IMR-90 (cell line): ENCODE measurements at regions not wholly inside any gene's neighbourhood (a gene's known extent, or its start where the extent isn't known, plus 50 kb on each side); places are given as distances from the start of the nearest gene placed in this dataset.

Source experiments
- ATAC-seq: fragments of 200-7000 bp; cut with Tn5 transposase; 2 replicates; pipeline ENCODE4 v1.9.1; 2020; ENCODE audit warnings: low read depth, mild to moderate bottlenecking, moderate library complexity
- BruUV-seq: library from RNA; stranded (reverse); fragments of 400-500 nt; replicated peaks from 2 replicates; lab custom pipeline; 2021; lab: Mats Ljungman, UMichigan
- CTCF ChIA-PET: fragments of 300-600 bp; formaldehyde crosslinking; extraction: SDS; loops from one replicate; lab custom pipeline; 2021; ENCODE audit warnings: antibody characterized with exemption; lab: Yijun Ruan, JAX
- POLR2A ChIA-PET: fragments of 300-600 bp; sonication (Branson Sonifier 250); formaldehyde crosslinking; loops from one replicate; lab custom pipeline; 2022; ENCODE audit warnings: antibody characterized with exemption; ENCODE audit not compliant: unreplicated experiment; lab: Charles Lee
- DNase-seq: peaks from one replicate; pipeline ENCODE4 v3.0.0; 2013
- H2AFZ ChIP-seq: replicated peaks from 2 replicates; pipeline ENCODE3; 2013; ENCODE audit warnings: low read length, mild to moderate bottlenecking; ENCODE audit not compliant: poor library complexity
- H2AK5ac ChIP-seq: 2 replicates; pipeline ENCODE4 v1.6.1; 2013; ENCODE audit warnings: low read depth, low read length, inconsistent platforms
- H2AK9ac ChIP-seq: replicated peaks from 2 replicates; pipeline ENCODE3; 2013; ENCODE audit warnings: mild to moderate bottlenecking, low read depth, low read length, moderate library complexity; ENCODE audit not compliant: poor library complexity
- H2BK120ac ChIP-seq: 2 replicates; pipeline ENCODE4 v1.6.1; 2013; ENCODE audit warnings: low read depth, low read length, inconsistent platforms
- H2BK15ac ChIP-seq: 3 replicates; pipeline ENCODE4 v1.6.1; 2013; ENCODE audit warnings: low read depth, low read length, inconsistent platforms
- H2BK20ac ChIP-seq: 2 replicates; pipeline ENCODE4 v1.6.1; 2013; ENCODE audit warnings: low read depth, mild to moderate bottlenecking, inconsistent platforms, low read length, moderate library complexity
- H2BK5ac ChIP-seq: 2 replicates; pipeline ENCODE4 v1.6.1; 2013; ENCODE audit warnings: mild to moderate bottlenecking, low read depth, low read length, inconsistent platforms; ENCODE audit not compliant: poor library complexity, severe bottlenecking
- H3K14ac ChIP-seq: replicated peaks from 2 replicates; pipeline ENCODE4 v1.6.1; 2013; ENCODE audit warnings: low read depth, low read length, inconsistent platforms
- H3K18ac ChIP-seq: 2 replicates; pipeline ENCODE4 v1.6.1; 2013; ENCODE audit warnings: low read depth, low read length, control low read depth
- H3K23ac ChIP-seq: 2 replicates; pipeline ENCODE4 v1.6.1; 2013; ENCODE audit warnings: low read depth, low read length, inconsistent platforms
- H3K27ac ChIP-seq: 2 replicates; pipeline ENCODE4 v1.5.1; 2013; ENCODE audit warnings: mild to moderate bottlenecking, control low read depth, low read length; ENCODE audit not compliant: insufficient read depth
- H3K27me3 ChIP-seq: 2 replicates; pipeline ENCODE4 v1.6.1; 2013; ENCODE audit warnings: low read length; ENCODE audit not compliant: control insufficient read depth, insufficient read depth
- H3K36me3 ChIP-seq: 2 replicates; pipeline ENCODE4 v1.6.1; 2013; ENCODE audit warnings: low read length, mixed read lengths; ENCODE audit not compliant: control insufficient read depth, insufficient read depth
- H3K4ac ChIP-seq: 2 replicates; pipeline ENCODE4 v1.6.1; 2013; ENCODE audit warnings: low read depth, low read length, inconsistent platforms
- H3K4me1 ChIP-seq: 2 replicates; pipeline ENCODE4 v1.6.1; 2013; ENCODE audit warnings: low read length, mixed read lengths; ENCODE audit not compliant: control insufficient read depth, insufficient read depth
- H3K4me2 ChIP-seq: 2 replicates; pipeline ENCODE4 v1.6.1; 2013; ENCODE audit warnings: low read depth, mild to moderate bottlenecking, control low read depth, low read length, moderate library complexity
- H3K4me3 ChIP-seq: 2 replicates; pipeline ENCODE4 v1.5.1; 2013; ENCODE audit warnings: low read depth, mild to moderate bottlenecking, control low read depth, low read length, moderate library complexity; ENCODE audit not compliant: insufficient read depth
- H3K56ac ChIP-seq: 2 replicates; pipeline ENCODE4 v1.6.1; 2013; ENCODE audit warnings: low read length, inconsistent platforms; ENCODE audit not compliant: insufficient read depth; ENCODE audit errors: extremely low read depth
- H3K79me1 ChIP-seq, 2 experiments: 2 replicates each; pipeline ENCODE4 v1.6.1; 2013; ENCODE audit warnings: low read length in 2 of 2, inconsistent platforms in 1 of 2, low read depth in 1 of 2
- H3K9ac ChIP-seq: 2 replicates; pipeline ENCODE4 v1.6.1; 2013; ENCODE audit warnings: low read depth, low read length, control low read depth
- H3K9me1 ChIP-seq: 2 replicates; pipeline ENCODE4 v1.6.1; 2013; ENCODE audit warnings: low read length, inconsistent platforms; ENCODE audit not compliant: insufficient read depth
- H3K9me3 ChIP-seq: 2 replicates; pipeline ENCODE4 v1.6.1; 2013; ENCODE audit warnings: low read length; ENCODE audit not compliant: control insufficient read depth, insufficient read depth
- H4K20me1 ChIP-seq: 2 replicates; pipeline ENCODE4 v1.6.1; 2013; ENCODE audit warnings: low read length, inconsistent platforms; ENCODE audit not compliant: insufficient read depth
- H4K5ac ChIP-seq: 2 replicates; pipeline ENCODE4 v1.6.1; 2013; ENCODE audit warnings: mild to moderate bottlenecking, low read depth, low read length, control low read depth
- H4K8ac ChIP-seq, 2 experiments: 2 replicates each; pipeline ENCODE4 v1.6.1; 2013; ENCODE audit warnings: low read depth in 2 of 2, low read length in 2 of 2, control low read depth in 1 of 2, inconsistent platforms in 1 of 2
- H4K91ac ChIP-seq: 2 replicates; pipeline ENCODE4 v1.6.1; 2013; ENCODE audit warnings: low read depth, low read length, inconsistent platforms; ENCODE audit not compliant: insufficient read depth
- FOS ChIP-seq: fragments of 150-350 bp; IDR thresholded peaks from 2 replicates; pipeline ENCODE4 v1.6.1; 2016; ENCODE audit warnings: low read depth, low read length
- NFE2L2 ChIP-seq: fragments of 150-350 bp; IDR thresholded peaks from 2 replicates; pipeline ENCODE4 v1.6.1; 2016; ENCODE audit warnings: low read depth, mild to moderate bottlenecking, low read length
- RCOR1 ChIP-seq: IDR thresholded peaks from 2 replicates; pipeline ENCODE4 v1.6.1; 2012; ENCODE audit warnings: mild to moderate bottlenecking, low read length, improper control_type of control experiment; ENCODE audit not compliant: insufficient replicate concordance
- WGBS, 2 experiments: methylation state at CpG; one replicate each; pipeline versions ENCODE4 v1.1.5 to v1.1.7; 2013; ENCODE audit warnings: missing lambda C conversion rate in 2 of 2; ENCODE audit not compliant: insufficient read length in 1 of 2; ENCODE audit errors: extremely low coverage in 2 of 2; 5-methylcytosine and 5-hydroxymethylcytosine counted together
- dilution Hi-C: fragments of 300-500 bp; cut with HindIII; formaldehyde crosslinking; loops from one replicate; pipeline ENCODE4 v1.14.3; 2018; ENCODE audit warnings: low sequenced_read_pairs; ENCODE audit not compliant: unreplicated experiment
- in situ Hi-C: fragments of 300-500 bp; cut with MboI; formaldehyde crosslinking; loops from 3 replicates; pipeline ENCODE4 v1.14.3; 2019; ENCODE audit warnings: low sequenced_read_pairs, inconsistent platforms, mixed read lengths
- intact Hi-C: fragments of 100-400 bp; cut with micrococcal nuclease; formaldehyde crosslinking; loops from 2 replicates; pipeline ENCODE4 v1.10.0; 2022
- TF ChIP-seq, protein P1 (sequence below): fragments of 150-350 bp; IDR thresholded peaks from 2 replicates; pipeline ENCODE4 v1.6.1; 2017; ENCODE audit warnings: mild to moderate bottlenecking, antibody characterized with exemption, low read length, low read depth

- H3K4me3 ChIP-seq: no peak overlapping the region
- H4K5ac ChIP-seq: no peak overlapping the region
- H3K9me3 ChIP-seq: no peaks in the 10 kb centered on the region
- no peak overlapping the region for H3K14ac ChIP-seq
- ChIA-PET POLR2A (no interaction called here), CTCF (no interaction called here)
- no peaks in the 10 kb centered on the region for H3K79me1 ChIP-seq
- intact Hi-C loops (no loop called here), in situ Hi-C loops (no loop called here), dilution Hi-C loops (no loop called here)
- H2BK15ac ChIP-seq: no peak overlapping the region
- no peak overlapping the region for H3K4ac ChIP-seq
- H2BK120ac ChIP-seq: no peak overlapping the region
- H3K4me1 ChIP-seq: no peaks in the 10 kb centered on the region
- no peak for ATAC-seq
- no TSS peak for BruUV-seq
- H2BK5ac ChIP-seq: no peak overlapping the region
- no peak overlapping the region for H2BK20ac ChIP-seq
- no peak overlapping the region for H3K56ac ChIP-seq
- DNase-seq: no peak
- TF ChIP-seq RCOR1: no peak
- TF ChIP-seq NFE2L2: no peak
- TF ChIP-seq, protein P1, sequence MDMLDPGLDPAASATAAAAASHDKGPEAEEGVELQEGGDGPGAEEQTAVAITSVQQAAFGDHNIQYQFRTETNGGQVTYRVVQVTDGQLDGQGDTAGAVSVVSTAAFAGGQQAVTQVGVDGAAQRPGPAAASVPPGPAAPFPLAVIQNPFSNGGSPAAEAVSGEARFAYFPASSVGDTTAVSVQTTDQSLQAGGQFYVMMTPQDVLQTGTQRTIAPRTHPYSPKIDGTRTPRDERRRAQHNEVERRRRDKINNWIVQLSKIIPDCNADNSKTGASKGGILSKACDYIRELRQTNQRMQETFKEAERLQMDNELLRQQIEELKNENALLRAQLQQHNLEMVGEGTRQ: no peak
- no peak for TF ChIP-seq FOS
- H3K9me1 ChIP-seq: no peaks in the 10 kb centered on the region
- no peak overlapping the region for H3K27ac ChIP-seq
- H4K91ac ChIP-seq: no peak overlapping the region
- WGBS, 2 experiments: 60% methylated on average over 1 of the region's 4 CpGs; no CpG with 5 or more reads in 1 of the 2 experiments
- no peak overlapping the region for H2AK5ac ChIP-seq
- no peaks in the 10 kb centered on the region for H4K20me1 ChIP-seq
- no peak overlapping the region for H2AK9ac ChIP-seq
- H3K9ac ChIP-seq: no peak overlapping the region
- H4K8ac ChIP-seq: no peak overlapping the region
- peaks cover 2% of the 10 kb centered on the region; the same call in 1 of the 2 replicates for H3K27me3 ChIP-seq
- H3K23ac ChIP-seq: no peak overlapping the region
- no peak overlapping the region for H2AFZ ChIP-seq
- no peak overlapping the region for H3K18ac ChIP-seq
- no peaks in the 10 kb centered on the region for H3K36me3 ChIP-seq
- H3K4me2 ChIP-seq: no peak overlapping the region
Observed at GRCh38 chr18:6570581-6571238, 156.0 kb upstream of the L3MBTL4 start.
